ENCODE measurements at regions not wholly inside any gene's neighbourhood (a gene's known extent, or its start where the extent isn't known, plus 50 kb on each side); places are given as distances from the start of the nearest gene placed in this dataset.

DNA sequence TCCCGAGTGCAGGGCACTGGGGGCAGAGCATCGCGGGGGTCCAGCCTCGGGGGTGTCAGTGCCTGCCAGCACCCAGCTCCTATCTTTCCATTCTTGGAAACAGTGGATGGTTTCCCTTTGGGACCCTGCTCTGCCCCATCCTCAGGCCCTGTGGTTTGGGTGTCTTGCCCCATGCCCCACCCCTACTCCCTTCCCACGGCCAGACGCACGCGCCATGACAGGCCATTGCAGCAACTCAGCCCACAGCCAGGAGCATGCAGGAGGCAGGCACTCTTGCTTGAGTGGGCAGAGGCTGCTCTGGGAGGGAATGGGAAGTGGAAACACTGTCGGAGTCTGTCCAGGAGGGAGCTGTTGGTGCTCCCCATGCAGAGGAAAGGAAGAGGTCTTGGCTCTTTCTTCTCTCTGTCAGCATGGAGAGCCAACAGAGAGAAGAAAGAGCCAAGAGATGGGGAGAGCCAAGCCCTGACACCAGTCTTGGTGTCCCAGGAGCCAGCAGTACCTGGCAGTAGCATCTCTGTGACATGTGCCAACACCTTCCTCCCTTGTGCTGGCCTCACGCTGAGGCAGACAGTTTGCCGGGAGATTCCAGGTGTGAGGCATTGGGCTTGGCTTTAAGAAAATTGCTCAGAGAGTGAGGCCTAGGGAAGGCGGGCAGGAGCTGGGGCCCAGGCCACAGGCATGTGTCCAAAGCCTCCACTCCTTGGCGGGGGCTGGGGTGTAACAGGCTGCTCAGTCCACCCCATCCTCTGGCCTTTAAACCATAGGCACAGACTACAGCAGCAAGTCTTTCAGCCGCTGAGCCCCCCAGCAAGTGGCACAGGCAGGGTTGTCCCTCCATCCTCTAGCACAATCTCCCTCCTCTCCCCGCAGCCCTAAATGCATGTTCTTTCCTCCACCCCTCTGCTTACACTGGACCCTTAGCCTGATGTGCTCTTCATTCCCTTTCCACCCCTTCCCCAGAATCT, 86.7 kb upstream of the UQCRFS1 start:
- intact Hi-C loops (cut with micrococcal nuclease; ENCODE audit: unreplicated experiment), result no loop called here

GRCh38 chr19:29302002-29302928, 89.3 kb upstream of the UQCRFS1 start:
- Histone ChIP-seq H3K9me3 (ENCODE audit: control insufficient read depth, insufficient read depth, low read depth, low read length) (no peaks in the 10 kb centered on the region), H3K27me3 (ENCODE audit: control insufficient read depth, insufficient read depth, low read length) (peaks cover 18% of the 10 kb centered on the region), H3K4me1 (ENCODE audit: control insufficient read depth, insufficient read depth, low read length) (no peaks in the 10 kb centered on the region), H3K27ac (ENCODE audit: low read length) (no peak overlapping the region), H3K36me3 (ENCODE audit: control insufficient read depth, insufficient read depth, low read length) (no peaks in the 10 kb centered on the region), H3K4me3 (ENCODE audit: low read depth in 2 of 2, low read length in 2 of 2) (no peak overlapping the region)
- in situ Hi-C loops (cut with HindIII; ENCODE audit: low pct_unique_long_range_greater_than_20kb, low sequenced_read_pairs) (no loop called here), intact Hi-C loops (cut with micrococcal nuclease; ENCODE audit: unreplicated experiment) (no loop called here)
- TF ChIP-seq SIN3A (IDR thresholded peaks at IDR 0.05; ENCODE audit: borderline replicate concordance, insufficient read depth, low read depth, low read length) (no peak), TCF7L2 (IDR thresholded peaks at IDR 0.05; ENCODE audit: low read depth, low read length) (no peak), POLR2AphosphoS5 (IDR thresholded peaks at IDR 0.05; ENCODE audit: low read depth, low read length) (no peak), CTCF (IDR thresholded peaks at IDR 0.05) (no peak)
- TF ChIP-seq, protein P1, sequence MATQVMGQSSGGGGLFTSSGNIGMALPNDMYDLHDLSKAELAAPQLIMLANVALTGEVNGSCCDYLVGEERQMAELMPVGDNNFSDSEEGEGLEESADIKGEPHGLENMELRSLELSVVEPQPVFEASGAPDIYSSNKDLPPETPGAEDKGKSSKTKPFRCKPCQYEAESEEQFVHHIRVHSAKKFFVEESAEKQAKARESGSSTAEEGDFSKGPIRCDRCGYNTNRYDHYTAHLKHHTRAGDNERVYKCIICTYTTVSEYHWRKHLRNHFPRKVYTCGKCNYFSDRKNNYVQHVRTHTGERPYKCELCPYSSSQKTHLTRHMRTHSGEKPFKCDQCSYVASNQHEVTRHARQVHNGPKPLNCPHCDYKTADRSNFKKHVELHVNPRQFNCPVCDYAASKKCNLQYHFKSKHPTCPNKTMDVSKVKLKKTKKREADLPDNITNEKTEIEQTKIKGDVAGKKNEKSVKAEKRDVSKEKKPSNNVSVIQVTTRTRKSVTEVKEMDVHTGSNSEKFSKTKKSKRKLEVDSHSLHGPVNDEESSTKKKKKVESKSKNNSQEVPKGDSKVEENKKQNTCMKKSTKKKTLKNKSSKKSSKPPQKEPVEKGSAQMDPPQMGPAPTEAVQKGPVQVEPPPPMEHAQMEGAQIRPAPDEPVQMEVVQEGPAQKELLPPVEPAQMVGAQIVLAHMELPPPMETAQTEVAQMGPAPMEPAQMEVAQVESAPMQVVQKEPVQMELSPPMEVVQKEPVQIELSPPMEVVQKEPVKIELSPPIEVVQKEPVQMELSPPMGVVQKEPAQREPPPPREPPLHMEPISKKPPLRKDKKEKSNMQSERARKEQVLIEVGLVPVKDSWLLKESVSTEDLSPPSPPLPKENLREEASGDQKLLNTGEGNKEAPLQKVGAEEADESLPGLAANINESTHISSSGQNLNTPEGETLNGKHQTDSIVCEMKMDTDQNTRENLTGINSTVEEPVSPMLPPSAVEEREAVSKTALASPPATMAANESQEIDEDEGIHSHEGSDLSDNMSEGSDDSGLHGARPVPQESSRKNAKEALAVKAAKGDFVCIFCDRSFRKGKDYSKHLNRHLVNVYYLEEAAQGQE (IDR thresholded peaks at IDR 0.05; ENCODE audit: insufficient read depth in 1 of 2, low read depth in 2 of 2, low read length in 1 of 2), result no peak
- POLR2A ChIA-PET, result interaction anchor here (0.6 kb wide), 1 partner anchor 56 kb away, joined by 5 read pairs; no protein-coding TSS in a partner anchor
- BruUV-seq (replicated peaks), result no TSS peak
- CTCF ChIA-PET, result no interaction called here
- no peak for DNase-seq (ENCODE audit: low read depth, low spot score)
- ATAC-seq, result no peak

More for the DNA sequence above, 86.7 kb upstream of the UQCRFS1 start:
- no peak for TF ChIP-seq POLR2AphosphoS5 (IDR thresholded peaks at IDR 0.05; ENCODE audit: low read depth, low read length)
- TF ChIP-seq SIN3A (IDR thresholded peaks at IDR 0.05; ENCODE audit: borderline replicate concordance, insufficient read depth, low read depth, low read length), result no peak
- TF ChIP-seq CTCF (IDR thresholded peaks at IDR 0.05), result no peak
- ATAC-seq (no peak), DNase-seq (ENCODE audit: low read depth, low spot score) (no peak)
- no peaks in the 10 kb centered on the region for H3K36me3 ChIP-seq (ENCODE audit: control insufficient read depth, insufficient read depth, low read length)
- peaks cover 9% of the 10 kb centered on the region for H3K27me3 ChIP-seq (ENCODE audit: control insufficient read depth, insufficient read depth, low read length)
- POLR2A ChIA-PET, result no interaction called here
- no peaks in the 10 kb centered on the region for H3K9me3 ChIP-seq (ENCODE audit: control insufficient read depth, insufficient read depth, low read depth, low read length)
- H3K4me1 ChIP-seq (ENCODE audit: control insufficient read depth, insufficient read depth, low read length), result no peaks in the 10 kb centered on the region
- in situ Hi-C loops (cut with HindIII; ENCODE audit: low pct_unique_long_range_greater_than_20kb, low sequenced_read_pairs), result no loop called here
- BruUV-seq (replicated peaks), result no TSS peak
- H3K27ac ChIP-seq (ENCODE audit: low read length), result no peak overlapping the region
- H3K4me3 ChIP-seq (ENCODE audit: low read depth in 2 of 2, low read length in 2 of 2), result no peak overlapping the region
- CTCF ChIA-PET, result no interaction called here
